OCI-LY3 (cell line): ENCODE measurements at regions not wholly inside any gene's neighbourhood (a gene's known extent, or its start where the extent isn't known, plus 50 kb on each side); places are given as distances from the start of the nearest gene placed in this dataset.

ENCODE experiments used
- H2AFZ ChIP-seq: fragments of 200-600, 300-600 bp; shearing (Covaris generic); 2 replicates; pipeline ENCODE4 v1.6.0; 2014; ENCODE audit warnings: antibody characterized with exemption, low read depth, low read length
- H3K27ac ChIP-seq: fragments of 200-600, 300-600 bp; sonication (generic); 2 replicates; pipeline ENCODE4 v1.5.1; 2014; ENCODE audit warnings: mild to moderate bottlenecking, low read length, moderate library complexity, mixed read lengths
- H3K27me3 ChIP-seq: fragments of 200-600, 300-600 bp; sonication (generic); 2 replicates; pipeline ENCODE4 v1.6.1; 2014; ENCODE audit warnings: low read depth, low read length, mixed read lengths
- H3K36me3 ChIP-seq: fragments of 200-600, 300-600 bp; sonication (generic); replicated peaks from 2 replicates; pipeline ENCODE3; 2014; ENCODE audit warnings: low read depth, low read length, mixed read lengths
- H3K4me1 ChIP-seq: fragments of 300-600, 200-600 bp; sonication (generic); 2 replicates; pipeline ENCODE4 v1.6.1; 2014; ENCODE audit warnings: low read length, mixed read lengths
- H3K4me2 ChIP-seq: fragments of 200-600, 300-600 bp; sonication (generic); 2 replicates; pipeline ENCODE4 v1.6.1; 2014; ENCODE audit warnings: low read length, mixed read lengths
- H3K4me3 ChIP-seq: fragments of 300-600, 200-600 bp; sonication (generic); 2 replicates; pipeline ENCODE4 v1.5.1; 2014; ENCODE audit warnings: antibody characterized with exemption, mild to moderate bottlenecking, low read length, moderate library complexity
- H3K79me2 ChIP-seq: fragments of 300-600, 200-600 bp; shearing (Covaris generic); 2 replicates; pipeline ENCODE4 v1.6.1; 2014; ENCODE audit warnings: mild to moderate bottlenecking, low read length, mixed read lengths
- H3K9ac ChIP-seq: fragments of 300-600, 200-600 bp; shearing (Covaris generic); 2 replicates; pipeline ENCODE4 v1.6.0; 2014; ENCODE audit warnings: mild to moderate bottlenecking, low read length, moderate library complexity
- H3K9me3 ChIP-seq: fragments of 200-600, 300-600 bp; shearing (Covaris generic); 2 replicates; pipeline ENCODE4 v1.6.1; 2014; ENCODE audit warnings: low read length, mixed read lengths; ENCODE audit not compliant: insufficient read depth
- H4K20me1 ChIP-seq: fragments of 200-600, 300-600 bp; sonication (generic); 2 replicates; pipeline ENCODE4 v1.6.1; 2016; ENCODE audit warnings: low read length, mixed read lengths; ENCODE audit not compliant: insufficient read depth
- EZH2phosphoT487 ChIP-seq: fragments of 200-600 bp; shearing (Covaris generic); IDR thresholded peaks from 2 replicates; pipeline ENCODE4 v1.6.1; 2018; ENCODE audit warnings: antibody characterized with exemption, mixed run types, low read depth
- TF ChIP-seq, protein P1 (sequence below): fragments of 200-600, 300-600 bp; sonication (generic); IDR thresholded peaks from 2 replicates; pipeline ENCODE4 v1.5.1; 2014; ENCODE audit warnings: antibody characterized with exemption, low read length, low read depth

DNA sequence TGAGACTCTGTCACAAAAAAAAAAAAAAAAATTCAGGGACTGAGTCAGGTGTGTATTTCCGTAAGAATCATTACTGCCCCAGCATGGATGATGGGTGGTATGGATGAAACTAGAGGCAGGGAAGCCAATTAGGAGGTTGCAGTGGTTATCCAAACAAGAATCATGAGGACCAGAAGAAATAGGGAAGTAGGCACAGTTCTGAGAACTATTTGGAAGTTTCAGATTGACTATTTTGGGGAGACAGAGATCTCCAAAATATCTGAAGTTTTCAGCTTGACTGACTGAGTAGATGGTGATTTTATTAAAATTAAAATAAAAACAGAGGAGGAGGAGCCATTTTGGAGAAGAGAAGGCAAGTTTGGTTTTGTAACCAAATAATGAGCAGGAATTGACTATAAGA is 119.4 kb upstream of the NRBF2 start:
- Histone ChIP-seq H3K9ac (no peak overlapping the region), H3K4me1 (peaks cover 16% of the 10 kb centered on the region), H3K79me2 (no peaks in the 10 kb centered on the region), H3K9me3 (no peaks in the 10 kb centered on the region), H2AFZ (no peak overlapping the region), H3K4me2 (peak overlapping the region; percentile 30), H3K4me3 (no peak overlapping the region), H3K27ac (no peak overlapping the region), H3K27me3 (no peaks in the 10 kb centered on the region; the same call in 1 of the 2 replicates), H4K20me1 (no peaks in the 10 kb centered on the region), H3K36me3 (no peaks in the 10 kb centered on the region)
- TF ChIP-seq, protein P1, sequence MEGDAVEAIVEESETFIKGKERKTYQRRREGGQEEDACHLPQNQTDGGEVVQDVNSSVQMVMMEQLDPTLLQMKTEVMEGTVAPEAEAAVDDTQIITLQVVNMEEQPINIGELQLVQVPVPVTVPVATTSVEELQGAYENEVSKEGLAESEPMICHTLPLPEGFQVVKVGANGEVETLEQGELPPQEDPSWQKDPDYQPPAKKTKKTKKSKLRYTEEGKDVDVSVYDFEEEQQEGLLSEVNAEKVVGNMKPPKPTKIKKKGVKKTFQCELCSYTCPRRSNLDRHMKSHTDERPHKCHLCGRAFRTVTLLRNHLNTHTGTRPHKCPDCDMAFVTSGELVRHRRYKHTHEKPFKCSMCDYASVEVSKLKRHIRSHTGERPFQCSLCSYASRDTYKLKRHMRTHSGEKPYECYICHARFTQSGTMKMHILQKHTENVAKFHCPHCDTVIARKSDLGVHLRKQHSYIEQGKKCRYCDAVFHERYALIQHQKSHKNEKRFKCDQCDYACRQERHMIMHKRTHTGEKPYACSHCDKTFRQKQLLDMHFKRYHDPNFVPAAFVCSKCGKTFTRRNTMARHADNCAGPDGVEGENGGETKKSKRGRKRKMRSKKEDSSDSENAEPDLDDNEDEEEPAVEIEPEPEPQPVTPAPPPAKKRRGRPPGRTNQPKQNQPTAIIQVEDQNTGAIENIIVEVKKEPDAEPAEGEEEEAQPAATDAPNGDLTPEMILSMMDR = no peak
- TF ChIP-seq EZH2phosphoT487 = no peak

DNA sequence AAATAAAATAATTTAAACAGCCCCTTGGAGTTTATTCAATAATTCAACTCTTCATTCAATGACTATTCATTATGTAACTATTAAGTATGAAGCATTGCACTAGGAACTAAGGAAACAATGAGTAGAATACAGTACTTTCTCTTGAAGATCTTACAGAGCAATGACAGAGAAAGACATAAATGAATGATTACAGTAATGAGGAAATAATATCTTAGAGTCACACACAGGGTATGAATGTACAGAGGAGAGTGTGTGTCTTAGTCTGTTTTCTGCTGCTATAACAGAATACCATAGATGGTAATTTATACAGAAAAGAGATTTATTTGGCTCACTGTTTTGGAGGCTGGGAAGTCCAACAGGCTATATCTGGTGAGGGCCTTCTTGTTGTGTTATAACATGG is 120.5 kb upstream of the NRBF2 start:
- no peak overlapping the region for H3K4me2 ChIP-seq
- no peaks in the 10 kb centered on the region for H3K36me3 ChIP-seq
- TF ChIP-seq, protein P1 = no peak
- TF ChIP-seq EZH2phosphoT487 = no peak

DNA sequence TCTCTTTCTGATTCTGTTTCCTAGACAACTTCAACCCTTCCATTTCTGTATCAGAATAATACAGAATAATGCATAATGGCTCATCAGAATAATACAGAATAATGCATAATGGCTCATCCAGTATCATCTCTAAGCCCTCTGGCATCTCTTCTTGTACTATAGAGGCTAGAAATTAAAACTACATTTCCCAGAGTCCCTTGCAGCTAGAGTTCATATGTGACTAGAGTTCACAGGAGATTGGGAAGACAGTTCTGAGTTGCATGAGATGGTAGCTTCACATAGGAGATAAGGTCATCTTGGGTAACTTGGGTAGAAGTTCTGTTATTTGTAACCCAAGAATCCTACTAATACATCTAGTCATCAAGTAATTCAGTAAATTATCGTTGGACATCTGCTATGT is 122.9 kb upstream of the NRBF2 start:
- H3K9ac ChIP-seq = no peak overlapping the region
- H3K9me3 ChIP-seq = no peaks in the 10 kb centered on the region
- H3K27ac ChIP-seq = no peak overlapping the region
- no peak overlapping the region for H2AFZ ChIP-seq
- no peaks in the 10 kb centered on the region for H3K36me3 ChIP-seq
- peaks cover 14% of the 10 kb centered on the region for H3K27me3 ChIP-seq
- no peak overlapping the region for H3K4me3 ChIP-seq
- no peaks in the 10 kb centered on the region for H3K79me2 ChIP-seq
- H3K4me1 ChIP-seq = peaks cover 27% of the 10 kb centered on the region
- TF ChIP-seq, protein P1 = no peak
- TF ChIP-seq EZH2phosphoT487 = no peak
- no peaks in the 10 kb centered on the region for H4K20me1 ChIP-seq
- H3K4me2 ChIP-seq = no peak overlapping the region

More for the DNA sequence above, 120.5 kb upstream of the NRBF2 start:
- H3K27me3 ChIP-seq = peaks cover 3% of the 10 kb centered on the region; the same call in 1 of the 2 replicates
- H4K20me1 ChIP-seq = no peaks in the 10 kb centered on the region
- no peak overlapping the region for H3K9ac ChIP-seq
- H3K27ac ChIP-seq = no peak overlapping the region
- H3K79me2 ChIP-seq = no peaks in the 10 kb centered on the region
- H3K9me3 ChIP-seq = no peaks in the 10 kb centered on the region
- H2AFZ ChIP-seq = no peak overlapping the region
- H3K4me3 ChIP-seq = no peak overlapping the region
- H3K4me1 ChIP-seq = peaks cover 16% of the 10 kb centered on the region

DNA sequence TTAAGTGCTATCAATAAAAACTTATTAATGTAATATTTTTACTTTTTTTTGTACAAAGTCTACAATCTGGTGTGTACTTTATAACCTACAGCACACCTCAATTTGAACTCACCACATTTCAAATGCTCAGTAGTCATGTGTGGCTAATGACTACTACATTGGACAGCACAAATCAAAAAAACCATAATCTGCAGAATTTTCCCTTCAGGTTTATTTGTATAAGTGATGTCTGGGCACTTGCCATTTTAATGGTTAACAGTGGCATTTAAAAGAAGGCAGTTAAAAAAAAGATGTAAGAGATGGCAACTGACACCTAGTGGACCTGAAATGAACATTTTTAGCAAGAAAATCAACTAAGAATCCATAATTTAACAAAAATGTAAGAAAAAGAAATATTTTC is 124.6 kb upstream of the NRBF2 start:
- peaks cover 17% of the 10 kb centered on the region for H3K4me1 ChIP-seq
- H3K27me3 ChIP-seq = peaks cover 14% of the 10 kb centered on the region
- no peak overlapping the region for H3K4me2 ChIP-seq
- H3K36me3 ChIP-seq = no peaks in the 10 kb centered on the region
- H3K4me3 ChIP-seq = no peak overlapping the region
- H3K27ac ChIP-seq = no peak overlapping the region
- no peak overlapping the region for H3K9ac ChIP-seq
- H3K79me2 ChIP-seq = no peaks in the 10 kb centered on the region
- no peak overlapping the region for H2AFZ ChIP-seq
- H3K9me3 ChIP-seq = no peaks in the 10 kb centered on the region
- TF ChIP-seq, protein P1 = no peak
- no peak for TF ChIP-seq EZH2phosphoT487
- H4K20me1 ChIP-seq = no peaks in the 10 kb centered on the region
